Activated naive CD8-positive, alpha-beta T cell treated with anti-CD3 and anti-CD28 coated beads, Interleukin-2, amount 10 ng/mL, durations not matched to agents 7 days and 5 days (primary cell): ENCODE measurements at regions not wholly inside any gene's neighbourhood (a gene's known extent, or its start where the extent isn't known, plus 50 kb on each side); places are given as distances from the start of the nearest gene placed in this dataset.
"Not testable (repeated sequence)": the region's sequence is repeated elsewhere in the genome, so short reads cannot be mapped to it uniquely, and the experiment has no call there.

Source experiments
- ATAC-seq: fragments of 150-1000 bp; cut with Tn5 transposase; one replicate; pipeline ENCODE4 v1.10.0; 2021; ENCODE audit warnings: low read depth, moderate library complexity
- POLR2A ChIA-PET: fragments of 350-600 bp; sonication (Branson Sonifier 250); formaldehyde crosslinking; loops from one replicate; lab custom pipeline; 2021; ENCODE audit warnings: antibody characterized with exemption; lab: Charles Lee
- DNase-seq: peaks from one replicate; pipeline ENCODE4 v3.0.0; 2021
- H3K27ac Mint-ChIP-seq: one replicate; pipeline ENCODE4 v1.8.0; 2022; ENCODE audit warnings: mild to moderate bottlenecking, mixed read lengths
- H3K27me3 Mint-ChIP-seq: one replicate; pipeline ENCODE4 v1.8.0; 2022; ENCODE audit warnings: mild to moderate bottlenecking, moderate library complexity, mixed read lengths
- H3K36me3 Mint-ChIP-seq: one replicate; pipeline ENCODE4 v1.8.0; 2021; ENCODE audit warnings: mild to moderate bottlenecking, mixed read lengths
- H3K4me1 Mint-ChIP-seq: one replicate; pipeline ENCODE4 v1.8.0; 2021; ENCODE audit warnings: mixed read lengths
- H3K4me3 Mint-ChIP-seq: one replicate; pipeline ENCODE4 v1.8.0; 2022; ENCODE audit warnings: mild to moderate bottlenecking, moderate library complexity, mixed read lengths
- H3K9me3 Mint-ChIP-seq: one replicate; pipeline ENCODE4 v1.8.0; 2021; ENCODE audit warnings: mixed read lengths

DNA sequence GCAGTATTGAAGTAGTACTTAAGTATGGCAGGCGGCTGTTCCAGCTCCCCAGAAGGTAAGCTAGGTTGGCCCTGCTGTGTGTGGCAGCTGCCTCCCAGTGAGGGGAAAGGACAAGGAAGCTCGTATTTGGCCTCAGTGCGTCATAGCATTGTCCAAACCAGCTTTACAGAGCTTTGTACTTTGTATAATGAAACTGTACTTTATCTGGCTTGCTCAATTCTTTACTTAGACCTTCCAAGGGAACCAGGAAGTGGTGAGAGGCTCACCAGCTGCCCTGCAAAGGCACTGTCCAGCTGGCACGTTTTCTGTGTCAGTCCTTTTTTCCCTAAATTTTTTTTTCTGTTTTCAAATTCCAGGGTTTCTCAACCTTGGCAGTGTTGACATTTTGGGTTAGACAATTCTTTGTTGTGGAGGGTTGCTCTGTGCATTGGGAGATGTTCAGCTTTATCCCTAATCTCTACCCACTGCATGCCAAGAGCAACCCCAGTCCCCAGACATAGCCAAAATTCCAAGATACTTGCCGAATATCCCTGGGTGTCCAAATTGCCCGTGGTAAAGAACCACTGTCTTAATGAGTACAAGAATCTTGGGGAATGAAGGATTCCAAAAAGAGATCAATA lies 474.5 kb downstream of the LRRC70 start:
- peaks cover 1% of the 10 kb centered on the region for H3K9me3 Mint-ChIP-seq
- H3K27me3 Mint-ChIP-seq = no peaks in the 10 kb centered on the region
- H3K4me1 Mint-ChIP-seq = no peaks in the 10 kb centered on the region
- no peaks in the 10 kb centered on the region for H3K36me3 Mint-ChIP-seq
- ATAC-seq = no peak
- DNase-seq = no peak
- POLR2A ChIA-PET = no interaction called here
- H3K4me3 Mint-ChIP-seq = no peak overlapping the region
- H3K27ac Mint-ChIP-seq = no peak overlapping the region

DNA sequence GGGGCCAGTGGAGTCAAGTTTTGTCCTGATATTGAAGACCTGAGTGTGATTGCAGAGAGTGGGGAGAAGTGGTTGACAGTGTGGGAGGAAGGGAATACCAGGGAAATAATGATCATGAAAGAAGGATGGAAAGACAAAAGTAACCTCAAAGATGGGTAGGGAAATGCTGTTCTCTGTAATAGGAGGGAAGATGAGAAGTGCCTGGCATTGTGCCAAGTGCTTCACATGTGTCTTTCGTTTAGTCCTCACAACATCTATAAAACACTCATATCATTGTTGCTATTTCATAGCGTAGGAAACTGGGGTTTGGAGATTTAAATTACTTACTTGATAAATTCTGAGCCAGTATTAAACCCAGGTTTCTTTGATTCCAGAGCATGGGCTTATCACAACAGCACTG lies 472.3 kb downstream of the LRRC70 start:
- Mint-ChIP-seq H3K9me3 (peaks cover 1% of the 10 kb centered on the region), H3K27me3 (no peaks in the 10 kb centered on the region), H3K4me3 (no peak overlapping the region), H3K36me3 (no peaks in the 10 kb centered on the region), H3K4me1 (no peaks in the 10 kb centered on the region), H3K27ac (no peak overlapping the region)
- no peak for ATAC-seq
- POLR2A ChIA-PET = no interaction called here
- no peak for DNase-seq

GRCh38 chr5:63049935-63050334 lies 471.3 kb downstream of the LRRC70 start:
- DNase-seq = no peak
- Mint-ChIP-seq H3K27ac (no peak overlapping the region), H3K9me3 (peaks cover 1% of the 10 kb centered on the region), H3K36me3 (no peaks in the 10 kb centered on the region), H3K4me1 (no peaks in the 10 kb centered on the region), H3K4me3 (no peak overlapping the region), H3K27me3 (no peaks in the 10 kb centered on the region)
- ATAC-seq = no peak
- POLR2A ChIA-PET = no interaction called here

- Mint-ChIP-seq H3K27ac (no peak overlapping the region), H3K9me3 (no peaks in the 10 kb centered on the region), H3K36me3 (no peaks in the 10 kb centered on the region), H3K4me3 (no peak overlapping the region), H3K4me1 (no peaks in the 10 kb centered on the region), H3K27me3 (no peaks in the 10 kb centered on the region)
- ATAC-seq (no peak), DNase-seq (no peak)
- POLR2A ChIA-PET = no interaction called here
Measured at GRCh38 chr5:63043792-63044191, 465.2 kb downstream of the LRRC70 start.

DNA sequence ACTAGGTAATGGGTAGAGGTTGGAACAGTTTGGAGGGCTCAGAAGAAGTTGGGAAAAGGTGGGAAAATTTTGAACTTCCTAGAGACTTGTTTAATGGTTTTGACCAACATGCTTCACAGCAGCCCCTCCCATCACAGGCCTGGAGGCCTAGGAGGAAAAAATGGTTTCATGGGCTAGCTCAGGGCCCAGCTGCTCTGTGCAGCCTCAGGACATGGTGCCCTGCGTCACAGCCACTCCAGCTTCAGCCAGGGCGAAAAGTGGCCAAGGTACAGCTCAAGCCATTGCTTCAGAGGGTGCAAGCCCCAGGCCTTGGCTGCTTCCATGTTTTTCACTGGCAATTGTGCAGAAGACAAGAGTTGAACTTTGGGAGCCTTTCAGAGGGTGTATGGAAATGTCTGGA lies 453.7 kb downstream of the LRRC70 start:
- no peak overlapping the region for H3K4me3 Mint-ChIP-seq
- POLR2A ChIA-PET = no interaction called here
- ATAC-seq = no peak
- H3K9me3 Mint-ChIP-seq = peaks cover 13% of the 10 kb centered on the region
- DNase-seq = no peak
- H3K27ac Mint-ChIP-seq = no peak overlapping the region
- H3K4me1 Mint-ChIP-seq = no peaks in the 10 kb centered on the region
- peaks cover 1% of the 10 kb centered on the region for H3K36me3 Mint-ChIP-seq
- no peaks in the 10 kb centered on the region for H3K27me3 Mint-ChIP-seq

GRCh38 chr5:63029891-63030290 lies 451.3 kb downstream of the LRRC70 start:
- H3K4me1 Mint-ChIP-seq = no peaks in the 10 kb centered on the region
- POLR2A ChIA-PET = no interaction called here
- no peak for ATAC-seq
- no peak overlapping the region for H3K4me3 Mint-ChIP-seq
- H3K36me3 Mint-ChIP-seq = peaks cover 1% of the 10 kb centered on the region
- no peaks in the 10 kb centered on the region for H3K27me3 Mint-ChIP-seq
- H3K9me3 Mint-ChIP-seq = peaks cover 13% of the 10 kb centered on the region
- no peak overlapping the region for H3K27ac Mint-ChIP-seq
- no peak for DNase-seq

DNA sequence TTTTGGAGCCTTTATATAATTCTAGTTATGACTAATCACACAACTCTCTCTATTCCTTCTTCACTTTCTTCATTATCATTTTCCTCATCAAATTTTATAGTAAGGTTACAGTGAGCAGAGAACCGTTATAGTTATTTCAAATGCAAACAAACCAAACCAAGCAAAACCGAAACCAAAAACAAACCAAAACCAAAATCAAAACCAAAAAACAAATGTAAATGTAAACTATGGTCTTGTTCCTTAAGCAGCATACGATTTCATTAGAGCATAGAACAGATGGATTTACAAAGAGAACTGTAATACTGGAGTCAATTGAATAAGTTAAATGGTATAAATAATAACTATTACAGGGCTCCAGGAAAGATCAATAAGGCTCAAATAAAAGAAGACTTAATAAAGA lies 447.1 kb downstream of the LRRC70 start:
- ATAC-seq (no peak), DNase-seq (no peak)
- Mint-ChIP-seq H3K4me3 (no peak overlapping the region), H3K4me1 (no peaks in the 10 kb centered on the region), H3K27me3 (no peaks in the 10 kb centered on the region), H3K27ac (no peak overlapping the region), H3K9me3 (no peaks in the 10 kb centered on the region), H3K36me3 (no peaks in the 10 kb centered on the region)
- POLR2A ChIA-PET = no interaction called here

DNA sequence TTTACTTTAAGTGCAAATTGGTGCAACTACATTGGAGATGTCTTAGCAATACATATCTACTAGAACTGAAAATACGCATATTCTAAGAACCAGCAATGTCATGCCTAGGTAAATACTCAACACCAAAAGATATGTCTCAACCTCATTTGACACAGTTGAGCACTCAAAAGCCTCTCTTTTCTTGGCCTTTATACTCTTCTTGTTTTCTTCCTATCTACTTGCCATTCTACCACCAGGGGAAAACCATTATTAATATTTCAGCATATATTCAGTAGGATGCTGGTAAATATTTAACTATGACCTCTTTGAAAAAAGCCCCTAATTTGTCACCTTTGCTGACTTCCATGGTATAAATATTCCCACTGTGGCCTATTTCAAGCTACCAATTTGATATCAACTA lies 443.8 kb downstream of the LRRC70 start:
- no peaks in the 10 kb centered on the region for H3K36me3 Mint-ChIP-seq
- ATAC-seq (no peak), DNase-seq (no peak)
- POLR2A ChIA-PET = no interaction called here
- no peak overlapping the region for H3K27ac Mint-ChIP-seq
- H3K9me3 Mint-ChIP-seq = peaks cover 2% of the 10 kb centered on the region
- no peak overlapping the region for H3K4me3 Mint-ChIP-seq
- H3K4me1 Mint-ChIP-seq = no peaks in the 10 kb centered on the region
- H3K27me3 Mint-ChIP-seq = no peaks in the 10 kb centered on the region

- POLR2A ChIA-PET = no interaction called here
- no peak overlapping the region for H3K4me3 Mint-ChIP-seq
- DNase-seq (no peak), ATAC-seq (no peak)
- no peak overlapping the region for H3K27ac Mint-ChIP-seq
- no peaks in the 10 kb centered on the region for H3K36me3 Mint-ChIP-seq
- H3K4me1 Mint-ChIP-seq = no peaks in the 10 kb centered on the region
- H3K9me3 Mint-ChIP-seq = peaks cover 8% of the 10 kb centered on the region
- H3K27me3 Mint-ChIP-seq = no peaks in the 10 kb centered on the region
Measured at GRCh38 chr5:63011158-63011557, 432.5 kb downstream of the LRRC70 start.

DNA sequence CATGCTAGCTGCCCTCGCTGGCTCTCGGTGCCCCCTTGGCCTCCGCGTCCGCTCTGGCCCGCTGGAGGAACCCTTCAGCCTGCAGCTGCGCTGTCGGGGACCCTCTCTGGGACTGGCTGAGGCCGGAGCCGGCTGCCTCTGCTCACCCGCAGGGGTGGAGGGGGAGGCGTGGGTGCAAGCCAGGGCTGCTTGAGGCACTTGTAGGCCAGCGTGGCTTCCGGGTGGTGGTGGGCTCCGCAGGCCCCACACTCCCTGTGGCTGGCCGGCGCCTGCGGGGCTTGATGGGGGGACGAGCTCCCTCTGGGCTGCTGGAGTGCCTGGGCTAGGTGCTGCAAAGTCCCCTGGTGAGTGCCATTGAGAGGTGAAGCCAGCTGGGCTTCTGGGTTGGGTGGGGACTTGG lies 429.6 kb downstream of the LRRC70 start:
- DNase-seq (no peak), ATAC-seq (no peak)
- POLR2A ChIA-PET = no interaction called here
- no peaks in the 10 kb centered on the region for H3K4me1 Mint-ChIP-seq
- no peak overlapping the region for H3K27ac Mint-ChIP-seq
- H3K27me3 Mint-ChIP-seq = no peaks in the 10 kb centered on the region
- no peaks in the 10 kb centered on the region for H3K36me3 Mint-ChIP-seq
- H3K9me3 Mint-ChIP-seq = peaks cover 9% of the 10 kb centered on the region
- no peak overlapping the region for H3K4me3 Mint-ChIP-seq

- DNase-seq, H3K4me3 Mint-ChIP-seq, POLR2A ChIA-PET, ATAC-seq, H3K36me3 Mint-ChIP-seq, H3K27ac Mint-ChIP-seq, H3K4me1 Mint-ChIP-seq, H3K27me3 Mint-ChIP-seq: not testable (repeated sequence)
- H3K9me3 Mint-ChIP-seq = peaks cover 12% of the 10 kb centered on the region
Measured at GRCh38 chr5:62994842-62995241, 416.2 kb downstream of the LRRC70 start.

DNA sequence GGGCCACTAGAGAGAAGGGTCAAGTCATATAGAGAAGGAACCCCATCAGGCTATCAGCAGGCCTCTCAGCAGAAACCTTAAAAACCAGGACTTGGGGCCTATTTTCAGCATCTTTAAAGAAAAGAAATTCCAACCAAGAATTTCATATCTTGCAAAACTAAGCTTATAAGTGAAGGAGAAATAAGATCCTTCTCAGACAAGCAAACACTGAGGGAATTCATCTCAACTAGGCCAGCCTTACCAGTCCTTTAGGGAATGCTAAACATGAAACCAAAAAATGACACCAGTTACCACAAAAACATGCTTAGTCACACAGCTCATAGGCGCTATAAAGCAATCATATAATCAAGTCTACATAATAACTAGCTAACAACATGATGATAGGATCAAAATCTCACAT lies 407.1 kb downstream of the LRRC70 start:
- no peaks in the 10 kb centered on the region for H3K36me3 Mint-ChIP-seq
- H3K9me3 Mint-ChIP-seq = peaks cover 6% of the 10 kb centered on the region
- no peaks in the 10 kb centered on the region for H3K4me1 Mint-ChIP-seq
- POLR2A ChIA-PET = no interaction called here
- no peak overlapping the region for H3K4me3 Mint-ChIP-seq
- no peaks in the 10 kb centered on the region for H3K27me3 Mint-ChIP-seq
- ATAC-seq = no peak
- H3K27ac Mint-ChIP-seq = no peak overlapping the region
- no peak for DNase-seq

DNA sequence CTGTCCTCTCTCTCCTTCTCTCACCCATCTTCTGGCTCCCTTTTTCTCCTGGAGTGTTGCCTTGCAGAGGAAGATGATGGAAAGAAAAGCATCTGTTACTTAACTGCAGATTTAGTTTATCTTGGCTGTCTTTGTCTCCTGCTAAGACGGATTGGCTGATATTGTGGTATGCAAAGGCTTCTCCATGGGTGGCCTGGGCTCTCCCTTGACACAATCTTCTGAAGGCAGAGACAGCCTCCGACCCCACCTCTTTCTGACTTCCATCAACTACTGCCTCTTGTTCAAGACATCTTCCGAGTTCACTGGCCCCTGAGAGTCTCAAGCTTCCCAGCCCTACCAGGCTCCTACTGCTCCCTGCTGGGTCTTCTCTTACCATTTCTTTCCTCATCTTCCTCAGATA lies 403.7 kb downstream of the LRRC70 start:
- Mint-ChIP-seq H3K9me3 (peaks cover 3% of the 10 kb centered on the region), H3K4me1 (no peaks in the 10 kb centered on the region), H3K27ac (no peak overlapping the region), H3K27me3 (no peaks in the 10 kb centered on the region), H3K4me3 (no peak overlapping the region), H3K36me3 (no peaks in the 10 kb centered on the region)
- DNase-seq (no peak), ATAC-seq (no peak)
- POLR2A ChIA-PET = no interaction called here

DNA sequence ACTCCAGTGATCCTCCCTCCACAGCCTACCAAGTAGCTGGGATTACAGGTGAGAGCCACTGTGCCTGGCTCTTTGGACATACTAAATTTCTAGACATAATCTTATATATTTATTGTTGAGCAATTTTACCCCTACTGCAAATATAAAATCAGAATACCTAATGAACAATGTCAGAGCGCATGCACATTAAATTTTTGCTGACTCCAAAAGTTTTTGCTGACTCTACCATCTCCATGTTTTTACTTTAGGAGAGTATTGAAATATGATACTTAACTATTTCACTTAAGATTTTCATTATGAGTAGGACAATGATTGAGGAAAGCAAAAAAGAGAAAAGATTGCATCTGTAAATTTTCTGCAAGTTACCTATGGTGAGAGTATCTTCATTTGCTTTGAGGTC lies 402.3 kb downstream of the LRRC70 start:
- Mint-ChIP-seq H3K36me3 (no peaks in the 10 kb centered on the region), H3K9me3 (no peaks in the 10 kb centered on the region), H3K27ac (no peak overlapping the region), H3K27me3 (no peaks in the 10 kb centered on the region), H3K4me3 (no peak overlapping the region), H3K4me1 (no peaks in the 10 kb centered on the region)
- no peak for DNase-seq
- POLR2A ChIA-PET = no interaction called here
- ATAC-seq = no peak

DNA sequence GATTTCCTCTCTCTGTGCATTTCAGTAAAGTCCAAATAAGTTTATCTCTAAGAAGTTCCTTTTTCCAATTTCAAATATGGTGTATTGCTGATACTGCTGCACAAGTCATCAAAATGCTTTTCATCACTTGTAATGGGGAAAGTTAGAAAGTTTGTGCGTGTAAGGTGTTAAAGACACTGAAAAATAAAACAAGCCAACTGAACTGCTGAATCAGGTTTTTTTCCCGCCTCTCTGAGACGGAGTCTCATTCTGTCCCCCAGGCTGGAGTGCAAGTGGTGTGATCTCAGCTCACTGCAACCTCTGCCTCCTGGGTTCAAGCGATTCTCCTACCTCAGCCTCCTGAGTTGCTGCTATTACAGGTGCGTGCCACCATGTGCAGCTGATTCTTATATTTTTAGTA lies 400.9 kb downstream of the LRRC70 start:
- H3K4me3 Mint-ChIP-seq = no peak overlapping the region
- no peak for ATAC-seq
- H3K9me3 Mint-ChIP-seq = no peaks in the 10 kb centered on the region
- DNase-seq = no peak
- H3K4me1 Mint-ChIP-seq = no peaks in the 10 kb centered on the region
- no peaks in the 10 kb centered on the region for H3K27me3 Mint-ChIP-seq
- H3K27ac Mint-ChIP-seq = no peak overlapping the region
- no peaks in the 10 kb centered on the region for H3K36me3 Mint-ChIP-seq
- POLR2A ChIA-PET = no interaction called here
